ENCODE measurements at regions not wholly inside any gene's neighbourhood (a gene's known extent, or its start where the extent isn't known, plus 50 kb on each side); places are given as distances from the start of the nearest gene placed in this dataset.
"Not testable (repeated sequence)": the region's sequence is repeated elsewhere in the genome, so short reads cannot be mapped to it uniquely, and the experiment has no call there.

GRCh38 chr6:82511546-82511945 is 147.9 kb downstream of the TPBG start:
- no peak for DNase-seq

- DNase-seq: not testable (repeated sequence)
Measured at GRCh38 chr6:82517896-82518295, 154.3 kb downstream of the TPBG start.

GRCh38 chr6:82521369-82521768 is 157.8 kb downstream of the TPBG start:
- DNase-seq: no peak

- DNase-seq: no peak
Measured at GRCh38 chr6:82521861-82522260, 158.2 kb downstream of the TPBG start.

- DNase-seq: no peak
Measured at GRCh38 chr6:82524031-82524430, 160.4 kb downstream of the TPBG start.

GRCh38 chr6:82525775-82526495 is 162.3 kb downstream of the TPBG start:
- no peak for DNase-seq

GRCh38 chr6:82529960-82530460 is 166.4 kb downstream of the TPBG start:
- not testable (repeated sequence) for DNase-seq

GRCh38 chr6:82534876-82535275 is 171.3 kb downstream of the TPBG start:
- no peak for DNase-seq

GRCh38 chr6:82549480-82549879 is 185.9 kb downstream of the TPBG start:
- not testable (repeated sequence) for DNase-seq

- not testable (repeated sequence) for DNase-seq
Measured at GRCh38 chr6:82551311-82551710, 187.7 kb downstream of the TPBG start.

GRCh38 chr6:82551831-82552230 is 188.2 kb downstream of the TPBG start:
- no peak for DNase-seq

GRCh38 chr6:82553863-82554531 is 190.4 kb downstream of the TPBG start:
- DNase-seq: no peak

- no peak for DNase-seq
Measured at GRCh38 chr6:82554666-82555065, 191.0 kb downstream of the TPBG start.

GRCh38 chr6:82555801-82556200 is 192.2 kb downstream of the TPBG start:
- no peak for DNase-seq

- DNase-seq: not testable (repeated sequence)
Measured at GRCh38 chr6:82558531-82558930, 194.9 kb downstream of the TPBG start.

GRCh38 chr6:82567621-82568020 is 204.0 kb downstream of the TPBG start:
- no peak for DNase-seq

- DNase-seq: no peak
Measured at GRCh38 chr6:82568290-82568993, 204.8 kb downstream of the TPBG start.

GRCh38 chr6:82569022-82569421 is 205.4 kb downstream of the TPBG start:
- DNase-seq: no peak

GRCh38 chr6:82570083-82570482 is 206.5 kb downstream of the TPBG start:
- no peak for DNase-seq

- DNase-seq: no peak
Measured at GRCh38 chr6:82571455-82571854, 207.8 kb downstream of the TPBG start.

- no peak for DNase-seq
Measured at GRCh38 chr6:82573254-82573972, 209.8 kb downstream of the TPBG start.

- no peak for DNase-seq
Measured at GRCh38 chr6:82576284-82576683, 212.7 kb downstream of the TPBG start.

- no peak for DNase-seq
Measured at GRCh38 chr6:82584194-82584695, 220.6 kb downstream of the TPBG start.
